Endodermal cell (in vitro differentiated cells): ENCODE measurements at regions not wholly inside any gene's neighbourhood (a gene's known extent, or its start where the extent isn't known, plus 50 kb on each side); places are given as distances from the start of the nearest gene placed in this dataset.

Experiments
- DNase-seq: peaks from one replicate; pipeline ENCODE4 v3.0.0-alpha.2; 2017
- H3K27ac ChIP-seq: 2 replicates; pipeline ENCODE4 v1.5.1; 2013; ENCODE audit warnings: mild to moderate bottlenecking, low read depth, low read length, moderate library complexity
- H3K27me3 ChIP-seq: 2 replicates; pipeline ENCODE4 v1.6.1; 2013; ENCODE audit warnings: mild to moderate bottlenecking, low read length, moderate library complexity; ENCODE audit not compliant: insufficient read depth, control insufficient read depth, poor library complexity, severe bottlenecking
- H3K36me3 ChIP-seq: 2 replicates; pipeline ENCODE4 v1.7.0; 2013; ENCODE audit warnings: mild to moderate bottlenecking, low read length, moderate library complexity; ENCODE audit not compliant: control insufficient read depth, insufficient read depth
- H3K4me1 ChIP-seq: one replicate; pipeline ENCODE4 v1.7.0; 2013; ENCODE audit warnings: low read length; ENCODE audit not compliant: control insufficient read depth, insufficient read depth
- H3K4me3 ChIP-seq: 2 replicates; pipeline ENCODE4 v1.5.1; 2013; ENCODE audit warnings: mild to moderate bottlenecking, low read length, moderate library complexity
- H3K9ac ChIP-seq: 2 replicates; pipeline ENCODE4 v1.6.1; 2013; ENCODE audit warnings: mild to moderate bottlenecking, low read length, moderate library complexity; ENCODE audit not compliant: poor library complexity, severe bottlenecking; ENCODE audit errors: extremely low read depth
- H3K9me3 ChIP-seq: 2 replicates; pipeline ENCODE4 v1.6.1; 2013; ENCODE audit warnings: mild to moderate bottlenecking, low read length, moderate library complexity; ENCODE audit not compliant: control insufficient read depth
- H3K27ac Mint-ChIP-seq: 2 replicates; pipeline ENCODE4 v1.8.0; 2020; ENCODE audit warnings: mixed read lengths
- H3K27me3 Mint-ChIP-seq: 2 replicates; pipeline ENCODE4 v1.8.0; 2021; ENCODE audit warnings: mild to moderate bottlenecking, mixed read lengths; ENCODE audit not compliant: insufficient read depth
- H3K36me3 Mint-ChIP-seq: 2 replicates; pipeline ENCODE4 v1.8.0; 2020; ENCODE audit warnings: low read depth, mixed read lengths
- H3K4me1 Mint-ChIP-seq: 2 replicates; pipeline ENCODE4 v1.8.0; 2020; ENCODE audit warnings: mixed read lengths
- H3K4me3 Mint-ChIP-seq: 2 replicates; pipeline ENCODE4 v1.8.0; 2020; ENCODE audit warnings: mild to moderate bottlenecking, moderate library complexity, mixed read lengths
- H3K9me3 Mint-ChIP-seq: 2 replicates; pipeline ENCODE4 v1.8.0; 2020; ENCODE audit warnings: mild to moderate bottlenecking, mixed read lengths
- CTCF ChIP-seq: fragments of 200-600 bp; sonication (generic); conservative IDR thresholded peaks from 2 replicates; pipeline ENCODE4 v1.5.0; 2021; ENCODE audit warnings: antibody characterized with exemption, mild to moderate bottlenecking
- WGBS, 2 experiments: methylation state at CpG; one replicate each; pipeline versions ENCODE4 v1.1.5 to v1.1.7; 2013; ENCODE audit warnings: missing lambda C conversion rate in 2 of 2, mixed read lengths in 1 of 2; ENCODE audit not compliant: insufficient coverage in 1 of 2, insufficient read length in 1 of 2; 5-methylcytosine and 5-hydroxymethylcytosine counted together

- Mint-ChIP-seq H3K4me3 (no peak overlapping the region), H3K36me3 (no peaks in the 10 kb centered on the region), H3K27ac (no peak overlapping the region), H3K27me3 (no peaks in the 10 kb centered on the region), H3K9me3 (no peaks in the 10 kb centered on the region), H3K4me1 (no peaks in the 10 kb centered on the region)
- no peak overlapping the region for H3K27ac ChIP-seq
- H3K9ac ChIP-seq: no peak overlapping the region
- no peaks in the 10 kb centered on the region for H3K9me3 ChIP-seq
- TF ChIP-seq CTCF: no peak
- H3K4me3 ChIP-seq: no peak overlapping the region
- no peaks in the 10 kb centered on the region for H3K4me1 ChIP-seq
- no peaks in the 10 kb centered on the region for H3K36me3 ChIP-seq
- no peaks in the 10 kb centered on the region for H3K27me3 ChIP-seq
- DNase-seq: no peak
These were observed 651.4 kb downstream of the CETN3 start for GRCh38 chr5:89758146-89758545.

- WGBS, 2 experiments: 91 to 96% methylated on average over 2 to 5 of the region's 5 CpGs
- H3K36me3 Mint-ChIP-seq: no peaks in the 10 kb centered on the region
- H3K9me3 Mint-ChIP-seq: no peaks in the 10 kb centered on the region
- no peak for DNase-seq
- H3K4me1 Mint-ChIP-seq: no peaks in the 10 kb centered on the region
- peak overlapping the region; percentile 49 for H3K27ac Mint-ChIP-seq
- H3K9ac ChIP-seq: no peak overlapping the region
- H3K4me3 ChIP-seq: no peak overlapping the region
- no peaks in the 10 kb centered on the region for H3K27me3 ChIP-seq
- H3K9me3 ChIP-seq: no peaks in the 10 kb centered on the region
- no peaks in the 10 kb centered on the region for H3K27me3 Mint-ChIP-seq
- no peak overlapping the region for H3K4me3 Mint-ChIP-seq
- no peak for TF ChIP-seq CTCF
- H3K4me1 ChIP-seq: no peaks in the 10 kb centered on the region
- H3K27ac ChIP-seq: no peak overlapping the region
- H3K36me3 ChIP-seq: no peaks in the 10 kb centered on the region
These were observed 652.6 kb downstream of the CETN3 start for GRCh38 chr5:89756955-89757354.

GRCh38 chr5:89755024-89755423, 654.5 kb downstream of the CETN3 start:
- H3K4me3 ChIP-seq: no peak overlapping the region
- TF ChIP-seq CTCF: no peak
- Mint-ChIP-seq H3K27me3 (no peaks in the 10 kb centered on the region), H3K4me1 (no peaks in the 10 kb centered on the region), H3K27ac (no peak overlapping the region), H3K9me3 (no peaks in the 10 kb centered on the region), H3K36me3 (no peaks in the 10 kb centered on the region), H3K4me3 (no peak overlapping the region)
- H3K27me3 ChIP-seq: no peaks in the 10 kb centered on the region
- H3K9me3 ChIP-seq: no peaks in the 10 kb centered on the region
- no peak overlapping the region for H3K27ac ChIP-seq
- WGBS, 2 experiments: 91 to 92% methylated on average over 2 of the region's 2 CpGs
- no peaks in the 10 kb centered on the region for H3K4me1 ChIP-seq
- no peaks in the 10 kb centered on the region for H3K36me3 ChIP-seq
- DNase-seq: no peak
- H3K9ac ChIP-seq: no peak overlapping the region
